ENCODE measurements at regions not wholly inside any gene's neighbourhood (a gene's known extent, or its start where the extent isn't known, plus 50 kb on each side); places are given as distances from the start of the nearest gene placed in this dataset.

- intact Hi-C loops (cut with micrococcal nuclease) (no loop called here), dilution Hi-C loops (cut with HindIII; ENCODE audit: low sequenced_read_pairs, unreplicated experiment) (no loop called here), in situ Hi-C loops (cut with MboI; ENCODE audit: low sequenced_read_pairs) (no loop called here)
- H2AFZ ChIP-seq (replicated peaks; ENCODE audit: low read length, poor library complexity): no peak overlapping the region
- no peak overlapping the region for H3K4me2 ChIP-seq (ENCODE audit: low read depth, low read length)
- no peaks in the 10 kb centered on the region for H3K79me1 ChIP-seq (ENCODE audit: low read depth in 1 of 2, low read length in 2 of 2)
- no TSS peak for BruUV-seq (replicated peaks)
- no peak overlapping the region for H3K27ac ChIP-seq (ENCODE audit: insufficient read depth, low read length)
- H3K4me1 ChIP-seq (ENCODE audit: control insufficient read depth, insufficient read depth, low read length): no peaks in the 10 kb centered on the region
- H3K9ac ChIP-seq (ENCODE audit: low read depth, low read length): no peak overlapping the region
- DNase-seq (no peak), ATAC-seq (ENCODE audit: low read depth) (no peak)
- no peak overlapping the region for H3K23ac ChIP-seq (ENCODE audit: low read depth, low read length)
- H3K14ac ChIP-seq (replicated peaks; ENCODE audit: low read depth, low read length): no peak overlapping the region
- ChIA-PET CTCF (no interaction called here), POLR2A (ENCODE audit: unreplicated experiment) (no interaction called here)
- no peak overlapping the region for H2BK120ac ChIP-seq (ENCODE audit: low read depth, low read length)
- no peak overlapping the region for H3K4ac ChIP-seq (ENCODE audit: low read depth, low read length)
- no peak overlapping the region for H2AK5ac ChIP-seq (ENCODE audit: low read depth, low read length)
- H4K20me1 ChIP-seq (ENCODE audit: insufficient read depth, low read length): no peaks in the 10 kb centered on the region
- H4K5ac ChIP-seq (ENCODE audit: low read depth, low read length): no peak overlapping the region
- H2BK15ac ChIP-seq (ENCODE audit: low read depth, low read length): no peak overlapping the region
- no peaks in the 10 kb centered on the region for H3K9me3 ChIP-seq (ENCODE audit: control insufficient read depth, insufficient read depth, low read length)
- H2AK9ac ChIP-seq (replicated peaks; ENCODE audit: low read depth, low read length, poor library complexity): no peak overlapping the region
- no peak overlapping the region for H2BK5ac ChIP-seq (ENCODE audit: low read depth, low read length, poor library complexity, severe bottlenecking)
- no peak overlapping the region for H2BK20ac ChIP-seq (ENCODE audit: low read depth, low read length)
- H4K8ac ChIP-seq (ENCODE audit: low read depth in 2 of 2, low read length in 2 of 2): no peak overlapping the region
- H3K36me3 ChIP-seq (ENCODE audit: control insufficient read depth, insufficient read depth, low read length): no peaks in the 10 kb centered on the region
- H3K18ac ChIP-seq (ENCODE audit: low read depth, low read length): no peak overlapping the region
- TF ChIP-seq POLR2A (IDR thresholded peaks at IDR 0.05; ENCODE audit: low read depth, low read length) (no peak), RAD21 (IDR thresholded peaks at IDR 0.05; ENCODE audit: low read length) (no peak), ELK1 (IDR thresholded peaks at IDR 0.05; ENCODE audit: borderline replicate concordance, low read depth, low read length) (no peak), FOS (IDR thresholded peaks at IDR 0.05; ENCODE audit: low read depth, low read length) (no peak), RFX5 (IDR thresholded peaks at IDR 0.05; ENCODE audit: low read depth, low read length) (no peak)
- H3K27me3 ChIP-seq (ENCODE audit: control insufficient read depth, insufficient read depth, low read length): peaks cover 20% of the 10 kb centered on the region
- H3K4me3 ChIP-seq (ENCODE audit: insufficient read depth, low read depth, low read length): no peak overlapping the region
- no peaks in the 10 kb centered on the region for H3K9me1 ChIP-seq (ENCODE audit: insufficient read depth, low read length)
- H4K91ac ChIP-seq (ENCODE audit: insufficient read depth, low read depth, low read length): no peak overlapping the region
- H3K56ac ChIP-seq (ENCODE audit: extremely low read depth, insufficient read depth, low read length): no peak overlapping the region
These were observed 95.7 kb upstream of the SMIM23 start for GRCh38 chr5:171689853-171690417.
